Endothelial cell of umbilical vein (primary cell): ENCODE measurements at regions not wholly inside any gene's neighbourhood (a gene's known extent, or its start where the extent isn't known, plus 50 kb on each side); places are given as distances from the start of the nearest gene placed in this dataset.

Experiments used
- EZH2 ChIP-seq: IDR thresholded peaks from 2 replicates; pipeline ENCODE4 v1.6.1; 2012; ENCODE audit warnings: borderline replicate concordance, low read depth, mild to moderate bottlenecking, moderate library complexity, low read length, inconsistent platforms; ENCODE audit not compliant: severe bottlenecking
- GATA2 ChIP-seq: IDR thresholded peaks from 2 replicates; pipeline ENCODE4 v1.7.0; 2011; ENCODE audit warnings: low read depth, mild to moderate bottlenecking, moderate library complexity, mixed read lengths, low read length; ENCODE audit not compliant: insufficient read length, insufficient read depth
- POLR2A ChIP-seq: IDR thresholded peaks from 2 replicates; pipeline ENCODE4 v1.6.1; 2012; ENCODE audit warnings: low read depth, mild to moderate bottlenecking, control low read depth, low read length
- POLR2AphosphoS5 ChIP-seq: IDR thresholded peaks from 2 replicates; pipeline ENCODE4 v1.6.1; 2012; ENCODE audit warnings: low read depth, mild to moderate bottlenecking, control low read depth, low read length, moderate library complexity; ENCODE audit not compliant: insufficient read depth
- TF ChIP-seq, protein P1 (sequence below), 2 donors: IDR thresholded peaks; 1 replicate in 1 of 2; 2 replicates in 1 of 2; pipeline ENCODE4 v1.5.1; 2011; ENCODE audit warnings: low read length in 2 of 2, mild to moderate bottlenecking in 2 of 2, moderate library complexity in 2 of 2, control low read depth in 1 of 2, inconsistent platforms in 1 of 2, low read depth in 1 of 2; ENCODE audit not compliant: insufficient read depth in 1 of 2; ENCODE audit errors: extremely low read depth in 1 of 2
- TF ChIP-seq, protein P2 (sequence below): IDR thresholded peaks from 2 replicates; pipeline ENCODE4 v1.6.1; 2011; ENCODE audit not compliant: insufficient read depth, insufficient read length

GRCh38 chr2:125312342-125312741 is 1287.3 kb downstream of the CNTNAP5 start:
- TF ChIP-seq, protein P1, sequence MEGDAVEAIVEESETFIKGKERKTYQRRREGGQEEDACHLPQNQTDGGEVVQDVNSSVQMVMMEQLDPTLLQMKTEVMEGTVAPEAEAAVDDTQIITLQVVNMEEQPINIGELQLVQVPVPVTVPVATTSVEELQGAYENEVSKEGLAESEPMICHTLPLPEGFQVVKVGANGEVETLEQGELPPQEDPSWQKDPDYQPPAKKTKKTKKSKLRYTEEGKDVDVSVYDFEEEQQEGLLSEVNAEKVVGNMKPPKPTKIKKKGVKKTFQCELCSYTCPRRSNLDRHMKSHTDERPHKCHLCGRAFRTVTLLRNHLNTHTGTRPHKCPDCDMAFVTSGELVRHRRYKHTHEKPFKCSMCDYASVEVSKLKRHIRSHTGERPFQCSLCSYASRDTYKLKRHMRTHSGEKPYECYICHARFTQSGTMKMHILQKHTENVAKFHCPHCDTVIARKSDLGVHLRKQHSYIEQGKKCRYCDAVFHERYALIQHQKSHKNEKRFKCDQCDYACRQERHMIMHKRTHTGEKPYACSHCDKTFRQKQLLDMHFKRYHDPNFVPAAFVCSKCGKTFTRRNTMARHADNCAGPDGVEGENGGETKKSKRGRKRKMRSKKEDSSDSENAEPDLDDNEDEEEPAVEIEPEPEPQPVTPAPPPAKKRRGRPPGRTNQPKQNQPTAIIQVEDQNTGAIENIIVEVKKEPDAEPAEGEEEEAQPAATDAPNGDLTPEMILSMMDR (IDR thresholded peaks at IDR 0.05; ENCODE audit: extremely low read depth in 1 of 2, insufficient read depth in 1 of 2, low read depth in 1 of 2, low read length in 2 of 2) = no peak
- TF ChIP-seq POLR2AphosphoS5 (no peak), POLR2A (no peak), EZH2 (no peak), GATA2 (no peak)
- TF ChIP-seq, protein P2, sequence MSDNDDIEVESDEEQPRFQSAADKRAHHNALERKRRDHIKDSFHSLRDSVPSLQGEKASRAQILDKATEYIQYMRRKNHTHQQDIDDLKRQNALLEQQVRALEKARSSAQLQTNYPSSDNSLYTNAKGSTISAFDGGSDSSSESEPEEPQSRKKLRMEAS = no peak
